Right ventricle myocardium superior (tissue), 1 donor: ENCODE measurements at regions not wholly inside any gene's neighbourhood (a gene's known extent, or its start where the extent isn't known, plus 50 kb on each side); places are given as distances from the start of the nearest gene placed in this dataset.

Experiments
- ATAC-seq: fragments of 200-7000 bp; cut with Tn5 transposase; one replicate; pipeline ENCODE4 v1.9.1; 2020; ENCODE audit warnings: mild to moderate bottlenecking; ENCODE audit not compliant: poor library complexity
- DNase-seq: peaks from one replicate; pipeline ENCODE4 v3.0.0-alpha.2; 2020
- intact Hi-C: fragments of 100-400 bp; cut with DNase I; formaldehyde crosslinking; loops from one replicate; pipeline ENCODE4 v1.11.2; 2022
- donor health status: DM: no; HTN: yes; CAD: no; lungs with severe emphysema.

- no peak for ATAC-seq
- no peak for DNase-seq
- intact Hi-C loops: no loop called here
Measured at GRCh38 chr16:72222503-72222902, 50.5 kb upstream of the PMFBP1 start.
